GM21723 (cell line): ENCODE measurements at regions not wholly inside any gene's neighbourhood (a gene's known extent, or its start where the extent isn't known, plus 50 kb on each side); places are given as distances from the start of the nearest gene placed in this dataset.
"Not testable (repeated sequence)": the region's sequence is repeated elsewhere in the genome, so short reads cannot be mapped to it uniquely, and the experiment has no call there.

Experiments used
- ATAC-seq: cut with Tn5 transposase; IDR thresholded peaks from one replicate; pipeline ENCODE4 v1.9.1; 2021; ENCODE audit warnings: mild to moderate bottlenecking, moderate library complexity; ENCODE audit not compliant: unreplicated experiment

DNA sequence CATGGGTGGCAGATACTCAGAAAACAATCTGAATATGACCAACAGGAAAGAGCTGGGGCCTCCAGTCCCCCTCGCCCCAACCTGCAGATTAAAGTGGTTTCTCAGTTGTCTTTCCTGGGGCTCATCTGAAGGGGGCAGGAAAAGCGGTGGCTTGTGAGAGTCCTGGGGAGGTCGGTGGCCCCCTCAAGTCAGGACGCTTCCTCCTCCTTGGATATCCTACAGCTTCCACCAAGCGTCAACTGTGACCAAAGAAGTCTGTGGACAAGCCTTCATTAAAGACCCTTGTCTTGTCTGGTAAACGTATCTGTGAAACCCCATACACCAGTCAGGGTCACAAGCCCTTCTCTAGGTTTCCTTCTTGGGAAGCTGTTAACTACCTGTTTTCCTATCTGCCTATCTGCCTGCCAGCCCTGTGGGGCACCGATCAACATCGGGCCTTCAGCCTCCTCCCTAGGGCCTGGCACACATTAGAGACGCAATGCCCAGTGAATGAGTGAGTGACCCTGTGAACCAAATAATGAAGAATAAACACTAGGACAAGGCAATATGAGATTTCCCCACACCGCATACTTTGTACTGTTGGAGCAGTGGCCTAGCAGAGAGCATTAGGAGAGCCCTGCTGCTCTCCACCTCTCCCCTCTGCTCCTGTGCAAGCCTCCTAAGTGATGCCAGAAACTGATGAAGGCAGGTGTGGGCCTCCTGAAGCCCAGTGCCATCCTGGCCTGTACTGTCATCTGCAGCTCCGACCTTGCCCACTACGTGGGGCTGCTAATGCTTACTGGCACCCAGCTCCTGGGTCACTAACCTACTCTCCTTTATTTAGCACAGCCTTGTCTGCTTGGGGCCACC, 1317.8 kb downstream of the UQCRFS1 start:
- no peak for ATAC-seq

DNA sequence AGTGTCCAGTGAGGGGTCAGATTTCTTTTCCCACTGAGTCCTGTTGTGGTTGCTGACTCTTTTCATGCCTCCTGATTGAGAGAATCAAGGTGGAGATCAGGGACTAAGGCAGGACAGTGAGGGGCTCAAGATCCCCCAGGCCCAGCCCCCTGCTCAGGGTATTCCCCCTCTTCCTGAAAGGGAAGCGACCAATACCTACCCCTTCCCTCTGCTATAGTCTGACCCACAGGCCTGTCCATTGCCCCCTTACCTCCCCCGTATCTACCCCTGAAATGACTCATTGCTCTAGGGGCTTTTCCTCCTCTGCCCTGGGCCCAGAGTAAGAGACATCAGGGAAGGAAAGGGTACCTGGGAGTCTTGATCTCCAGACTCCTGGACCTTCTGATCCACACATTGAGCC, 1320.5 kb downstream of the UQCRFS1 start:
- ATAC-seq = no peak

DNA sequence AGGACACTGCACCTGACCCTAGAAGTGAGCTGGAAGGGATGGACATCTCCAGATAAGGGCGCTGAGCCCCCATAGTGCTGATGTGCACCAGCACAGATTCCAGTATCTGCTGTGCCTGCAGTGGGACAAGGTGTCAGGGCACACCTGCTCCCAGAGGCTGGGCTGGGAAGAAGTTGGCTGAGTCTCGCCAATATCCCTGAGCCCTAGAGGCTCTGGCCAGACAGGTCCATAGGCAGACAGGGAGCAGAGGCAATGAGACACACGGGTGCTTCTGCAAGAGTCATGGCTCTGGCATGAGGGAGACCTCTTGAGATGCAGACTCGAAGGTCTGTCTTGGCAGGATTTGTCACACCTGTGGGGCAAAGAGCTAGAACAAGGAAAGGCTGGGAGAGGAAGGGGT, 1321.5 kb downstream of the UQCRFS1 start:
- no peak for ATAC-seq

DNA sequence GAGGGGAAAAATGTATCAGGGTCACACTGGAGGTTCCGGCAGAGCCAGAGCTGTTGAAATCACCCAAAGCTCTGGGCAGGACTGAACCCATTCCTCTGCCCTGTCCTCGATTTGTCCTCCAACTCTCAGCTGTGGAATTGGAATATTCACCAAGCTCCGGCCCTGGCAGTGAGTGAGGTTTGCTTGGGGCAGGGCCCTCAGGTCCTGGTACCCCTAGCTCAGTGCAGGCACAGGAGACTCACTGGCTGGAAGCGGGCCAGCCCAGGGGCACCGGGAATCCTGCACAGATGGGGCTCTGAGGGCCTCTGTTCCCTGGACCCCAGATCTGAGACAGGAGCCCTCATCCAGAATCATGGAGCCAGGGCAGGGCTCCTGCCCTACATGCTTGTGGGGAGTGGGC, 1322.3 kb downstream of the UQCRFS1 start:
- ATAC-seq = no peak

DNA sequence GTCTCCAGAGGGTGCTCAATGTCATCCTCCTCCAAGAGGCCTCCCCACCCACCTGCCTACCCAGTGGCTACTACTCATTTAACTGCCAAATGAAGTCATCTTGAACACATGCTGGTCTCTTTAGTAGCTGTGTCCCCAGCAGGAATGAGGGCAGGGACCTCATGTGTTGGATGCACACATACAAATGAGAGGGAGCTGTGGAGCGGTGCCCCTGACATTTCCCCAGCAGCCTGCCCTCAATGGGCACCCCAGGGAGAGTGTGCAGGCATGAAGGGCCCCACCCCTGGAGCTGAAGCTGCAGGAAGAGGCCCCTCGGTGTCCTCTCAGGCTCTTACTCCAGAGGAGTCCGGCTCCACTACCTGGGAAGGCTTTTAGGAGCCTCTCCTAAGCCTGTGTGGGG, 1322.7 kb downstream of the UQCRFS1 start:
- ATAC-seq = no peak

DNA sequence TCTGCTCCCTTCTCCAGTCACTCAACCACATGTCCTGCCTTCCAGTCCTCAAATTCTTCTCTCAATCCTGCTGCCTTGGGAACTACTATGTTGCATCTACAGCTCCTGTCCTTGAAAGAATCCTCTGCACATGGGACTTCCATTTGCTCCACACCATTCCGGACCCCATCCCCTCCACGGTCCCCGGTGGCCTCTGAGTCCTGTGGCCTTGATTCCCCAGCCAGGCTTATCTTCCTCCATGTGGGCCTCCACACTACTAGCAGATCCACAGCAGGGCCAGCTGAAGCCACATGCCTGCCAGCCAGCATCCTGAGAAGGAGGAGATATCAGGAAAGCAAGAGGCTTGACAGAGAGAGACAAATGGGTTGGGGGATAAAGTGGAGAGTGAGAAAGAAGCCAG, 1323.8 kb downstream of the UQCRFS1 start:
- no peak for ATAC-seq

DNA sequence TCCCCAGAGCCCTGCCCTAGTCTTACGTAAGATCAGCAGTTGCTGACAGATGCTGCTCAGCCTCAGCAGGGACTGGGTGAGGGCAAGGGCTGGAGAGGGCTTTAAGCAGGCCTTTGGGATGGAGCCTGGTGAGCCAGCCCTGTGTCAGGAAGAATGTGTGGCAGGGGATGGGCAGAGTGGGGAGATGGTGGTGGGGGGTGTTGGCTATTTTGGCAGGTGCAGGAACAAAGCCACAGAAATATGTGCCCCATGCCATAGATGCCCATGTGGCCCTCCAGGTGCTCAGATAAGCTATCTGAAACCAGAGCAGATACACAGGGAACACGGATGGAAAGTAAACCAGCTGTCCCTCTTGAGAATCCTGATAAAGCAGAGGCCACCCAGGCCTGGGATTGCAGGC, 1325.0 kb downstream of the UQCRFS1 start:
- ATAC-seq = no peak

DNA sequence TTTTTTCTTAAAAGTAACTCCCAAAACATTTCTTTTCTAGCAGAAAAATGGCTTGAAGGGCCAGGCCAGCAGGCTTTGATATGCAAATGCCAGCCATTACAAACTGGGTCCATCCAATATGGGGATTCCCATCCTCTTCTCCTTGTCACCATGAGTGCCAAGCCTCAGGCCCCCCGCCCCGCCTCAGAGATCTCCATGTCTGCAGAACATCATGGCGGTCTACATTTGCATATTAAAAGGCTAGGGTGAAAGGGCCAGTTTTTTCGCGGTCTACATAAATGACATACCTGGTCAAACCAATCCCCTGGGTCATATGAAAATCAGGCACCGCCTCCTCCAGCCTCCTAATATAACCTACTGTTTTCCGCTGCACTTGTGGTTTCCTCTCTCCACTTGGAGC, 1327.6 kb downstream of the UQCRFS1 start:
- ATAC-seq = no peak

DNA sequence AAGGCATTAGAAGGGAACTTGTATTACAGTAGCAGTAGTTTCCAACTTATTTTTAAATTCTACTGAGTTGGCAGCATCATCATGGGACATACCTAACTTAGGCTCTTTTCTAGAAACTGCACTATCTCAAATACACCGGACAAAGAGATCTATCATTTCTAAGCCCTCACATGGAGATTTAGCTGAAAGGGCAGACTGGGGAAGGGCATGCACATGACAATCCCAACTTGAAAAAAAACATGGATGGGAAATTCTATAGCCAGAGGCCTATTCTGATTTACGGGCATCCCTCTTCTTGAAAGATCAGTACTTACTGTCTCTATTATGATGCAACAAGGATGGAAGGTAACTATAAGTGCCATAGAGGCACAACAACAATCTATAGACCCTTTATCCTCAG, 1328.6 kb downstream of the UQCRFS1 start:
- ATAC-seq = no peak

DNA sequence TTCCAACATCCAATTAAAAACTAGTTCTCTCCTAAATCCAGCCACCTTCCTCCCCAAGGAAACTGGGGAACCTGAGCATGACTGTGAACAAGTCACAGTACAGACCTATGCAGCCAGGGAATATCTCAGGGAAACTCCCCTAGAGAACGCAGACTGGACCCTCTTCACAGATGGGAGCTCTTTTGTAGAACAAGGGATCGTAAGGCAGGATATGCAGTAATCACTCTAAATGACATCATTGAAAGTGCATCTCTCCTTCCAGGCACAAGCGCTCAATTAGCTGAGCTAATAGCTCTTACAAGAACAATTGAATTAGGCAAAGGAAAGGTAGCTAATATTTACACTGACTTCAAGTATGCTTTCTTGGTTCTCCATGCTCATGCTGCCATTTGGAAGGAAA, 1331.7 kb downstream of the UQCRFS1 start:
- no peak for ATAC-seq

DNA sequence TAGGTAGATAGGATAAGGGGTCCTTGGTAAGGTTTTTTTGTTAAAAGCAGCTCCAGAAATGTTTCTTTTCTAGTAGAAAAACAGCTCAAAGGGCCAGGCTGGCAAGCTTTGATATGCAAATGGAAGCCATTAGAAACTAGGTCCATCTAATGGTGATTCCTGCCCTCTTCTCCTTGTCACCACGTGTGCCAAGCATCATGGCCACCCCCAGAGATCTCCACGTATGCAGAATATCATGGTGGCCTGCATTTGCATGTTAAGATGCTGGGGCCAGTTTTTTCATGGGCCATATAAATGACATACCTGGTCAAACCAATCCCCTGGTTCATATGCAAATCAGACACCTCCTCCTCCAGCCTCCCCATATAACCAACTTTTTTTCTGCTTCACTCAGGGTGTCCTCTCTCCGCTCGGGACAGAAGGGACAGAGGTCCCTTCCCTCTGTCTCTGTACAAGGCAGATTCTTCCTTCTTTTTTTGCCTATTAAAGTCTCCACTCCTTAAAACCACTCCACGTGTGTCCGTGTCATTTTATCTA, 1335.9 kb downstream of the UQCRFS1 start:
- ATAC-seq = no peak

DNA sequence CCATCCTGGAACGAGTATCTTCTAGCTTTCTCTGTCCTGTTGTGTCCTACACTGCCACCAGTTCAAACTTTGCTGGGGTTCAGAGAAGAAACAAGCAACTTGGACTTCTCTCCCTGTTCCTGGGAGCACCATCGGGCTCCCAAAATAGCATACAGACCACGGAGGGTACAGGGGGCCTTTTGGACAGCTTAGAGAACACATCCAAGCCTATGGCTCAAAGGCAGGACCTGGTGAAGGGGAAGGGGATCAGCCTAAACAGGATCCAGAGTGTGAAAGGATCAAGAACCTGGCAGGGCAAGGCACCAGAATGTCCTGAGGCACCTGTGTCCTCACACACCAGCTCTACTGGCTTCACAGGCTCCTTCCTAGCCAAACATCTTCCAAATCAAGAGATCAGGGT, 1336.5 kb downstream of the UQCRFS1 start:
- ATAC-seq = no peak

DNA sequence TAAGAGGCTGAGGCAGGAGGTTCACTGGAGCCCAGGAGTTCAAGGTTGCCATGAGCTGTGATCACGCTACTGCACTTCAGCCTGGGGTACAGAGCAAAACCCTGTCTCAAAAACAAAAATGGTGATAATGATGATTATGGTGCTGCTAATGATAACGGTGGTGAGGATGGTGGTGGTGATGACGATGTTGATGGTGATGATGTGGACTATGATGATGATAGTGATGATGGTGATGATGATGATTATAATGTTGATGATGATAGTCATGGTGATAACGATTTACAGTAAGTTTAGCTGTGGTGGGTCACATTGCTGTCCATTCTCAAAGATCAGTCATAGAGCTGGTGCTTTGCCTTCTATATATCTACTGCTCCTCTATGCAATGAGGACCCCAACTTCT, 1340.6 kb downstream of the UQCRFS1 start:
- no peak for ATAC-seq

DNA sequence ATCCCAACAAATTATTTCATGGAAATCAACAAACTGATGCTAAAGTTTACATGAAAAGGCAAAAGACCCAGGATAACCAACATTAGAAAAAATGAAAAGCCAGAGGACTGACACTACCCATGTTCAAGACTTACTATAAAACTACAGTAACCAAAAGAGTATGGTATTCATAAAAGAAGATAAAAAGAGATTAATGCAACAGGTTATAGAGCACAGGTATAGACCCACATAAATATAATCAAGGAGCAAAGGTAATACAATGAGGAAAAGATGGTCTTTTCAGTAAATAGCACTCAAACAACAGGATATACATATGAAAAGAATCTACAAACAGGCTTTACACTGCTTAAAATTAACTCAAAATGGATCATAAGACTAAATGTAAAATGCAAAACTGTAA, 1342.7 kb downstream of the UQCRFS1 start:
- ATAC-seq = no peak

DNA sequence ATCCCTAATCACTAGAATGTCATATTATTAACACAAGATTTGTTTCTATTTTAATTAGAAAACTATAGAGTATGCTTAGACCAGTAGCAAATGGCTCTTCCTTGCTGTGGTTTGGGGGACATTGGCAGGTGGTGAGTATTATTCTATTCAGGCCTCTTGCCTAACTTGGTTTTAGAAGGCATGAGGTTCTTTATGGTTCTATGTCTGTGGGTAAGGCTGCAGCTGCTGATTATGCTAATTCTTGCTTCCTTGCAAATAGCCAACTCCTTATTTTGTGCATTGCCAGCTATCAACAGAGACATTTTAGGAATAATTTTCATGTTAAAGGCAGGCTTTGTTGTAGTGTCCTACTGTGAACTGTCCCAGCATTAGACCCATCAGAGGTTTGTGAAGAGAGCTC, 1344.9 kb downstream of the UQCRFS1 start:
- ATAC-seq = no peak

DNA sequence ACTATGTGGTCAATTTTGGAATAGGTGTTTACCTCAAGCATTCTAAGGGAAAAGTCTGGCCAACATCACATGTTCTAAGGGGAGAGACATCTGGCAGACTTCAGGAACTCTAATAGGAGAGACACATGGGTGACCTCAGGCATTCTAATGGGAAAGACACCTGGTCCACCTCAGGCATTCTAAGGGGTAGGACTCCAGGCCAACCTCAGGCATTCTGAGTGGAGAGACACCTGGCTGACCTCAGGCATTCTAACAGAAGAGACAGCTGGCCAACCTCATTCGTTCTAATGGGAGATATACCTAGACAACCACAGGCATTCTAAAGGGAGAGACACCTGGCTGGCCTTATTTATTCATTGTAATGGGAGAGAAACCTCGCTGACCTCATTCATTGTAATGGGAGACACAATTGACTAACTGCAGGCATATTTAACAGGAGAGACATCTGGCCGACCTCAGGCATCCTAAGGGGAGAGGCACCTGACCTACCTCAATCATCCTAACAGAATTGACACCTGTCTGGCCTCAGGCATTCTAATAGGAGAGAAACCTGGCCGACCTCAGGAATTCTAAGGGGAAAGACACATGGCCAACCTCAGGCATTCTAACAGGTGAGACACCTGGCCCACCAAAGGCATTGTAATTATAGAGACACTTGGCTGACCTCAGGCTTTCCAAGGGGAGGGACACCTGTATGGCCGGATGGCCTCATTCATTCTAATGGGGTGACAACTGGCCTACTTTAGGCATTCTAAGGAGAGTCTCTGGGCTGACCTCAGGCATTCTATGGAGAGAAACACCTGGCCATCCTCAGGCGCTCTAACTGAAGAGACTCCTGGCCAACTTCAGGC, 1346.8 kb downstream of the UQCRFS1 start:
- no peak for ATAC-seq

DNA sequence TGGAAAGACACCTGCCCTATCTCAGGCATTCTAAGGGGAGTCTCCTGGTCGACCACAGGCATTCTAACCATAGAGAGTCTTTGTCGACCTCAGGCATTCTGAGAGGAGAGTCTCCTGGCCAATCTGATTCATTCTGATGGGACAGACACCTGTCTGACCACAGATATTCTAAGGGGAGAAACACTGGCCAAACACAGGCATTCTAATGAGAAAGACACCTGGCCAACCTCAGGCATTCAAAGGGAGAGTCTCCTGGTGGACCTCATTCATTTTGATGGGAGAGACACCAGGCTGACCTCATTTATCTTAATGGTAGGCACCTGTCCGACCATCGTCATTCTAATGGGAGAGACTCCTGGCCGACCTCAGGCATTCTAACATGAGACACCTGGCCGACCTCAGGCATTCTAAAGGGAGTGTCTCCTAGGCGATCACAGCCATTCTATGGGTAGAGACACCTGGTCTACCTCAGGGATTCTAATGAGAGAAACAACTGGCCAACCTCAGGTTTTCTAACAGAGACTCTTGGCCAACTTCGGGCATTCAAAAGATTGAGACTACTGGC, 1351.5 kb downstream of the UQCRFS1 start:
- no peak for ATAC-seq

DNA sequence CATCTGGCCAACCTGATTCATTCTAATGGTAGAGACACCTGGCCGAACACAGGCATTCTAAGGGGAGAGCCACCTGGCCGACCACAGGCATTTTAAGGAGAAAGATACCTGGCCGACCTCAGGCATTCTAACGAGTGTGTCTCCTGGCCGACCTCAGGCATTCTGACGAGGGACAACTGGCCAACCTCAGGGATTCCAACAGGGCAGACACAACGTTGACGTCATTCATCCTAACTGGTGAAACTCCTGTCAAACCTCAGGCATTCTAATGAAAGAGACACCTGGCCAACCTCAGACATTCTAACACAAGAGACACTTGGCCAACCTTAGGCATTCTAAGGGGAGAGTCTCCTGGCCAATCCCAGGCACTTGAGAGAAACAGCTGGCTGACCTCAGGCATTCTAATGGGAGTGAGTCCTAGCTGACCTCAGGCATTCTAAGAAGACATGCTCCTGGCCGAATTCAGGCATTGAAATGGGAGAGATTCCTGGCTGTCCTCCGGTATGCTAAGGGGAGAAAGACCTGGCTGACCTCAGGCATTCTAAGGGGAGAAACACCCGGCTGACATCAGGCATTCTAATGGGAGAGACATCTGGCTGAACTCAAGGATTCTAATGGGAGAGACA, 1352.5 kb downstream of the UQCRFS1 start:
- no peak for ATAC-seq

DNA sequence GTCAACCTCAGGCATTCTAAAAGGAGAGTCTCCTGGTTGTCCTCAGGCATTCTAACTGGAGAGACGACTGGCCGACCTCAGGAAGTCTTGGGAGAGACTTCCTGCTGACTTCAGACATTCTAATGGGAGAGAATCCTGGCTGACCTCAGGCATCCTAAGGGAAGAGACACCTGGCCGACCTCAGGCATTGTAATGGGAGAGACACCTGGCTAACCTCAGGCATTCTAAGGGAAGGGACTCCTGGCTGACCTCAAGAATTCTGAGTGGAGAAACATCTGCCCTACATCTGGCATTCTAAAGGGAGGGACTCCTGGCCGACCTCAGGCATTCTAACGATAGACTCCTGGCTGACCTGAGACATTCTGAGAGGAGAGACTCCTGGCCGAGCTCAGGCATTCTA, 1353.3 kb downstream of the UQCRFS1 start:
- no peak for ATAC-seq

DNA sequence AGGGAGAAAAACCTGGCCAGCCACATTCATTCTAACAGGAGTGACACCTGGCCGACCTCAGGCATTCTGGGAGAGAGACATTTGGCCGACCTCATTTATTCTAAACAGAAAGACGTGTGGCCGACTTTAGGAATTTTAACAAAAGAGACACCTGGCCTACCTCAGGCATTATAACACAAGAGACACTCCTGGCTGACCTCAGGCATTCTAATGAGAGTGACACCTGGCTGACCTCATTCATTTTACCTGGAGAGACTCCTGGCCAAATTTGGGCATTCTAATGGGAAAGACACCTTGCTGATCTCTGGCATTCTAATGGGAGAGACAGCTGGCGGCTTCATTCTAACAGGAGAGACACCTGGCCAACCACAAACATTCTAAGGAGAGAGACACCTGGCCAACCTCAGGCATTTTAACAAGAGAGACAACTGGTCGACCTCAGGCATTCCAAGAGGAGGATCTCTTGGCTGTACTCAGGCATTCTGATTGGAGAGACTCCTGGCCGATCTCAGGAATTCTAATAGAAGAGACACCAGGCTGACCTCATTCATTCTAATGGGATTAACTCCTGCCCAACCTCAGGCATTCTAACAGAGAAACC, 1353.9 kb downstream of the UQCRFS1 start:
- no peak for ATAC-seq

DNA sequence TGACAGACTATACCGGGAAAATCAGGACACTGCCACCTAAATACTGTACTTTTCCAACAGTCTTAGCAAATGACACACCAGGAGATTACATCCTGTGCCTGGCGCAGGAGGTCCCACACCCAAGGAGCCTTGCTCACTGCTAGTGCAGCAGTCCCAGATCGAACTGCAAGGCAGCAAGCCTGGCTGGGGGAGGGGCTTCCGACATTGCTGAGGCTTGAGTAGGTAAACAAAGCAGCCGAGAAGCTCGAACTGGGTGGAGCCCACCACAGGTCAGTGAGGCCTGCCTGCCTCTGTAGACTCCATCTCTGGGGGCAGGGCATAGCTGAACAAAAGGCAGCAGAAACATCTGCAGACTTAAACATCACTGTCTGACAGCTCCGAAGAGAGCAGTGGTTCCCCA, 1360.0 kb downstream of the UQCRFS1 start:
- not testable (repeated sequence) for ATAC-seq
